ENCODE measurements at regions not wholly inside any gene's neighbourhood (a gene's known extent, or its start where the extent isn't known, plus 50 kb on each side); places are given as distances from the start of the nearest gene placed in this dataset.
A peak's percentile ranks its signal among the peaks of the same experiment; 100 is the strongest.

- FAIRE-seq, result no peak
- dilution Hi-C loops (cut with MboI; ENCODE audit: extremely low pct_ligation_motif_present, low sequenced_read_pairs), result no loop called here
These were observed 406.3 kb downstream of the SLC6A15 start for GRCh38 chr12:84506282-84506681.

GRCh38 chr12:84502907-84503787 is 409.5 kb downstream of the SLC6A15 start:
- Histone ChIP-seq H3K36me3 (ENCODE audit: control insufficient read depth in 2 of 2, extremely low read depth in 1 of 2, insufficient read depth in 2 of 2, low read length in 2 of 2) (no peaks in the 10 kb centered on the region), H3K27me3 (ENCODE audit: control insufficient read depth, extremely low read depth, insufficient read depth, low read length) (no peaks in the 10 kb centered on the region), H4K20me1 (ENCODE audit: control insufficient read depth, extremely low read depth, insufficient read depth, low read length) (no peaks in the 10 kb centered on the region), H3K9me1 (ENCODE audit: control insufficient read depth, extremely low read depth, insufficient read depth, low read length) (no peaks in the 10 kb centered on the region), H3K79me2 (ENCODE audit: control insufficient read depth, insufficient read depth, low read length) (no peaks in the 10 kb centered on the region), H2AFZ (ENCODE audit: control insufficient read depth, low read length) (no peak overlapping the region), H3K27ac (ENCODE audit: control insufficient read depth, insufficient read depth, low read length) (peak overlapping the region; percentile 62), H3K9ac (ENCODE audit: control insufficient read depth, extremely low read depth, insufficient read depth, low read length) (no peak overlapping the region), H3K4me3 (ENCODE audit: control insufficient read depth in 2 of 3, extremely low read depth in 1 of 3, insufficient read depth in 2 of 3, low read depth in 1 of 3, low read length in 3 of 3) (no peak overlapping the region), H3K4me1 (ENCODE audit: control insufficient read depth, extremely low read depth, insufficient read depth, low read length) (peaks cover 17% of the 10 kb centered on the region), H3K4me2 (ENCODE audit: control insufficient read depth, extremely low read depth, insufficient read depth, low read depth, low read length) (peak overlapping the region; percentile 50), H3K9me3 (ENCODE audit: control insufficient read depth, low read depth, low read length) (no peaks in the 10 kb centered on the region)
- DNase-seq (ENCODE audit: low read depth, low spot score) (no peak), FAIRE-seq (peak; percentile 58)
- dilution Hi-C loops (cut with MboI; ENCODE audit: extremely low pct_ligation_motif_present, low sequenced_read_pairs), result no loop called here
- no peak for TF ChIP-seq EZH2 (IDR thresholded peaks at IDR 0.05; ENCODE audit: low read length)
- TF ChIP-seq CTCF (optimal IDR thresholded peaks at IDR 0.05 in 1 of 3, IDR thresholded peaks at IDR 0.05 in 1 of 3, conservative IDR thresholded peaks at IDR 0.05 in 1 of 3; ENCODE audit: extremely low read depth in 1 of 3, insufficient read depth in 2 of 3, low read length in 3 of 3), result peak; percentile 68 to 75 (median 69)

More at GRCh38 chr12:84506282-84506681, 406.3 kb downstream of the SLC6A15 start:
- no peak for DNase-seq (ENCODE audit: low read depth, low spot score)
- Histone ChIP-seq H3K79me2 (ENCODE audit: control insufficient read depth, insufficient read depth, low read length) (no peaks in the 10 kb centered on the region), H3K36me3 (ENCODE audit: control insufficient read depth in 2 of 2, extremely low read depth in 1 of 2, insufficient read depth in 2 of 2, low read length in 2 of 2) (no peaks in the 10 kb centered on the region), H2AFZ (ENCODE audit: control insufficient read depth, low read length) (no peak overlapping the region), H4K20me1 (ENCODE audit: control insufficient read depth, extremely low read depth, insufficient read depth, low read length) (no peaks in the 10 kb centered on the region), H3K9ac (ENCODE audit: control insufficient read depth, extremely low read depth, insufficient read depth, low read length) (no peak overlapping the region), H3K9me3 (ENCODE audit: control insufficient read depth, low read depth, low read length) (no peaks in the 10 kb centered on the region), H3K27me3 (ENCODE audit: control insufficient read depth, extremely low read depth, insufficient read depth, low read length) (no peaks in the 10 kb centered on the region), H3K4me2 (ENCODE audit: control insufficient read depth, extremely low read depth, insufficient read depth, low read depth, low read length) (no peak overlapping the region), H3K4me1 (ENCODE audit: control insufficient read depth, extremely low read depth, insufficient read depth, low read length) (peaks cover 29% of the 10 kb centered on the region), H3K4me3 (ENCODE audit: control insufficient read depth in 2 of 3, extremely low read depth in 1 of 3, insufficient read depth in 2 of 3, low read depth in 1 of 3, low read length in 3 of 3) (no peak overlapping the region), H3K27ac (ENCODE audit: control insufficient read depth, insufficient read depth, low read length) (no peak overlapping the region), H3K9me1 (ENCODE audit: control insufficient read depth, extremely low read depth, insufficient read depth, low read length) (no peaks in the 10 kb centered on the region)
- no peak for TF ChIP-seq CTCF (optimal IDR thresholded peaks at IDR 0.05 in 1 of 3, IDR thresholded peaks at IDR 0.05 in 1 of 3, conservative IDR thresholded peaks at IDR 0.05 in 1 of 3; ENCODE audit: extremely low read depth in 1 of 3, insufficient read depth in 2 of 3, low read length in 3 of 3)
- TF ChIP-seq EZH2 (IDR thresholded peaks at IDR 0.05; ENCODE audit: low read length), result no peak

Measured in keratinocyte (primary cell).